Ishikawa (cell line): ENCODE measurements at regions not wholly inside any gene's neighbourhood (a gene's known extent, or its start where the extent isn't known, plus 50 kb on each side); places are given as distances from the start of the nearest gene placed in this dataset.

Source experiments
- CEBPB ChIP-seq: IDR thresholded peaks from 2 replicates; pipeline ENCODE4 v1.6.1; 2012
- CREB1 ChIP-seq: IDR thresholded peaks from 2 replicates; pipeline ENCODE4 v1.6.1; 2012; ENCODE audit warnings: low read depth
- EGR1 ChIP-seq: IDR thresholded peaks from 2 replicates; pipeline ENCODE4 v1.6.1; 2012
- EP300 ChIP-seq: IDR thresholded peaks from 2 replicates; pipeline ENCODE4 v1.6.1; 2012; ENCODE audit warnings: borderline replicate concordance
- FOXM1 ChIP-seq: IDR thresholded peaks from 2 replicates; pipeline ENCODE4 v1.6.1; 2012; ENCODE audit warnings: low read depth, borderline replicate concordance
- NFIC ChIP-seq: IDR thresholded peaks from 2 replicates; pipeline ENCODE4 v1.6.1; 2012
- RAD21 ChIP-seq: IDR thresholded peaks from 2 replicates; pipeline ENCODE4 v1.6.1; 2012; ENCODE audit warnings: low read depth
- REST ChIP-seq: IDR thresholded peaks from 2 replicates; pipeline ENCODE4 v1.6.1; 2012; ENCODE audit warnings: low read depth, mild to moderate bottlenecking
- TAF1 ChIP-seq: IDR thresholded peaks from 2 replicates; pipeline ENCODE4 v1.6.1; 2012; ENCODE audit warnings: low read depth, mild to moderate bottlenecking
- TCF12 ChIP-seq: IDR thresholded peaks from 2 replicates; pipeline ENCODE4 v1.6.1; 2012; ENCODE audit warnings: low read depth
- TEAD4 ChIP-seq: IDR thresholded peaks from 2 replicates; pipeline ENCODE4 v1.6.1; 2012
- USF1 ChIP-seq: IDR thresholded peaks from 2 replicates; pipeline ENCODE4 v1.6.1; 2012
- YY1 ChIP-seq: IDR thresholded peaks from 2 replicates; pipeline ENCODE4 v1.6.1; 2012; ENCODE audit warnings: low read depth
- ZBTB7A ChIP-seq: IDR thresholded peaks from 2 replicates; pipeline ENCODE4 v1.6.1; 2012; ENCODE audit warnings: low read depth
- TF ChIP-seq, protein P1 (sequence below): IDR thresholded peaks from 2 replicates; pipeline ENCODE4 v1.6.1; 2012

DNA sequence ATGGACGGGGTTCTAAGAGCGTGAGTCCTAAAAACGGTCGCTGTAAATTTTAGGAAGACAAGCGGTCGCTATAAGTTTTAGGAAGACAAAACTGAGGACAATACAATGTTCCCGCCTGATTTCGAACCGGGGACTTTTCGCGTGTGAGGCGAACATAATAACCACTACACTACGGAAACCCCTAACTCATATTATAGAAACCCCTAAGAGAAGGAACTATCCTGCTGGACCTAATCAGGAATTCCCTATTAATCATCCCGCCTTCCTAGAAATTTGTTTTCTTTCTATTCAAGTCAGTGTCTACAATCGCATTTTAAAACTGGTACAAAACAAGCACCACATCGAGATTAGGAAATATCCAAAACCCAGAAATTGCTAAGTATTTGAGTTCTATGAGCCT is 183.8 kb downstream of the OR2B2 start:
- TF ChIP-seq ZBTB7A (no peak), REST (no peak), CREB1 (no peak), TAF1 (no peak), TEAD4 (no peak), EP300 (no peak), TCF12 (no peak), CEBPB (no peak), USF1 (no peak), RAD21 (no peak), EGR1 (no peak), FOXM1 (no peak)
- TF ChIP-seq, protein P1, sequence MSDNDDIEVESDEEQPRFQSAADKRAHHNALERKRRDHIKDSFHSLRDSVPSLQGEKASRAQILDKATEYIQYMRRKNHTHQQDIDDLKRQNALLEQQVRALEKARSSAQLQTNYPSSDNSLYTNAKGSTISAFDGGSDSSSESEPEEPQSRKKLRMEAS = no peak

GRCh38 chr6:27726619-27727023 is 185.6 kb downstream of the OR2B2 start:
- TF ChIP-seq FOXM1 (peak; percentile 39; the same call in 1 of the 2 replicates), RAD21 (no peak)

GRCh38 chr6:27720607-27721580 is 191.3 kb downstream of the OR2B2 start:
- TF ChIP-seq CEBPB (no peak), RAD21 (no peak), TAF1 (no peak), TEAD4 (no peak), REST (no peak), ZBTB7A (no peak), YY1 (no peak), EP300 (no peak), NFIC (no peak), EGR1 (no peak), FOXM1 (no peak), CREB1 (no peak), TCF12 (no peak), USF1 (no peak)
- TF ChIP-seq, protein P1 = no peak

GRCh38 chr6:27706431-27706830 is 205.8 kb downstream of the OR2B2 start:
- TF ChIP-seq EP300 (no peak), USF1 (no peak), YY1 (no peak), FOXM1 (no peak), CREB1 (no peak), TCF12 (no peak), CEBPB (no peak), EGR1 (no peak), ZBTB7A (no peak), RAD21 (no peak), TEAD4 (no peak), TAF1 (no peak), REST (no peak), NFIC (no peak)
- TF ChIP-seq, protein P1 = no peak
